ENCODE measurements at regions not wholly inside any gene's neighbourhood (a gene's known extent, or its start where the extent isn't known, plus 50 kb on each side); places are given as distances from the start of the nearest gene placed in this dataset.

DNA sequence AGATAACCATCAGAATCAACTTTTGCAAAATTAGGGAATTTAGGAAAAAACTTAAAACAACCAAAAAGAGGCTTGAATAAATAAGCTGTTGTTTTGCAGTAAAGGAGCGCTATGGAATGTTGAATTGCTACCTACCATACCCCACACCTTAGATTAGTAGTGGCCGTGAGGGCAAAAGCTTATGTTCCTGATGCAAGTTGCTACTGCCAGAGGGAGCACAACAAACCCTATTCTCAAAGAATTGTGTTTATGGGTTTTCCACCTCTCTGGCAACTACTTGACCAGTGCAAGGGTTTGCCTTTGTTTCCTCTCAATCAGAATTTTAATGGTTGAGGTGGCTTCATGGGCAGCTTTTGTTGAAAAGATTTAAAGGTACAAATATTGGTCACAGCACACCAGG lies 268.1 kb downstream of the LAS1L start:
- Histone ChIP-seq H3K27ac (ENCODE audit: low read length) (no peak overlapping the region), H3K4me3 (ENCODE audit: low read length) (no peak overlapping the region), H3K27me3 (ENCODE audit: control insufficient read depth, insufficient read depth, low read length) (no peaks in the 10 kb centered on the region), H3K9me3 (ENCODE audit: control insufficient read depth, insufficient read depth, low read length) (no peaks in the 10 kb centered on the region), H3K36me3 (ENCODE audit: control insufficient read depth, insufficient read depth, low read length) (no peaks in the 10 kb centered on the region), H3K4me1 (ENCODE audit: control insufficient read depth, insufficient read depth, low read length) (no peaks in the 10 kb centered on the region)
- WGBS (ENCODE audit: insufficient coverage) = no CpG with 5 or more reads among the region's 2 CpGs
- DNase-seq = no peak
- H3K4me3 Mint-ChIP-seq = no peak overlapping the region
- H3K36me3 Mint-ChIP-seq = no peaks in the 10 kb centered on the region
- TF ChIP-seq, protein P1, sequence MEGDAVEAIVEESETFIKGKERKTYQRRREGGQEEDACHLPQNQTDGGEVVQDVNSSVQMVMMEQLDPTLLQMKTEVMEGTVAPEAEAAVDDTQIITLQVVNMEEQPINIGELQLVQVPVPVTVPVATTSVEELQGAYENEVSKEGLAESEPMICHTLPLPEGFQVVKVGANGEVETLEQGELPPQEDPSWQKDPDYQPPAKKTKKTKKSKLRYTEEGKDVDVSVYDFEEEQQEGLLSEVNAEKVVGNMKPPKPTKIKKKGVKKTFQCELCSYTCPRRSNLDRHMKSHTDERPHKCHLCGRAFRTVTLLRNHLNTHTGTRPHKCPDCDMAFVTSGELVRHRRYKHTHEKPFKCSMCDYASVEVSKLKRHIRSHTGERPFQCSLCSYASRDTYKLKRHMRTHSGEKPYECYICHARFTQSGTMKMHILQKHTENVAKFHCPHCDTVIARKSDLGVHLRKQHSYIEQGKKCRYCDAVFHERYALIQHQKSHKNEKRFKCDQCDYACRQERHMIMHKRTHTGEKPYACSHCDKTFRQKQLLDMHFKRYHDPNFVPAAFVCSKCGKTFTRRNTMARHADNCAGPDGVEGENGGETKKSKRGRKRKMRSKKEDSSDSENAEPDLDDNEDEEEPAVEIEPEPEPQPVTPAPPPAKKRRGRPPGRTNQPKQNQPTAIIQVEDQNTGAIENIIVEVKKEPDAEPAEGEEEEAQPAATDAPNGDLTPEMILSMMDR (IDR thresholded peaks at IDR 0.05) = no peak
- peaks cover 4 to 15% of the 10 kb centered on the region in 2 donors for H3K9me3 Mint-ChIP-seq
- no peaks in the 10 kb centered on the region for H3K27me3 Mint-ChIP-seq (ENCODE audit: low read depth in 2 of 2)
- no peaks in the 10 kb centered on the region for H3K4me1 Mint-ChIP-seq
- ATAC-seq = no peak
- no peak overlapping the region for H3K27ac Mint-ChIP-seq
- intact Hi-C loops (cut with micrococcal nuclease) = no loop called here

DNA sequence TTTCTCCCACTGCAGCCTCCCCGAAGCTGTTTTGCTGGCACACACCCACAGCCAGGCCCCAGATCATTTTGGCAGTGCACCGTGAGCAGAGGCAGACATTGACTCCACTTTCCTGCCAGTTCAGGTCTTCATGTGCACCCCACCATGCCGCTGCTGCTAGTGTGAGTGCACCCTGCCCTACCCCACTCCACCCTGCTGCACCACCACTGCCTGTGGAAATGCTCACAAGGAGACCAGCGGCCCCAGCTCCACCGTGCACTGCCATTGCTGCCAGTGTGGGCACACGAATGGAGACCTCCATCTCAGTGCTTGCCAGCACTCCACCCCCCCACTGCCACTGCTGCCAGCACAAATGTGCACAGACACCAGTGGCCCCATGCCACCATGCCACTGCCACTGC lies 277.6 kb upstream of the ZC4H2 start:
- H3K4me3 Mint-ChIP-seq = no peak overlapping the region
- H3K4me3 ChIP-seq (ENCODE audit: low read length) = no peak overlapping the region
- H3K27me3 Mint-ChIP-seq (ENCODE audit: low read depth in 2 of 2) = no peaks in the 10 kb centered on the region
- no peaks in the 10 kb centered on the region for H3K36me3 ChIP-seq (ENCODE audit: control insufficient read depth, insufficient read depth, low read length)
- TF ChIP-seq, protein P1 (IDR thresholded peaks at IDR 0.05) = no peak
- no peak for ATAC-seq
- peaks cover 2 to 3% of the 10 kb centered on the region in 2 donors for H3K9me3 Mint-ChIP-seq
- no peak overlapping the region for H3K27ac ChIP-seq (ENCODE audit: low read length)
- intact Hi-C loops (cut with micrococcal nuclease) = no loop called here
- H3K9me3 ChIP-seq (ENCODE audit: control insufficient read depth, insufficient read depth, low read length) = peaks cover 4% of the 10 kb centered on the region
- no peak overlapping the region for H3K27ac Mint-ChIP-seq
- WGBS (ENCODE audit: insufficient coverage) = 89% methylated on average over 5 of the region's 6 CpGs
- H3K27me3 ChIP-seq (ENCODE audit: control insufficient read depth, insufficient read depth, low read length) = no peaks in the 10 kb centered on the region
- H3K4me1 Mint-ChIP-seq = no peaks in the 10 kb centered on the region
- no peak for DNase-seq
- H3K36me3 Mint-ChIP-seq = no peaks in the 10 kb centered on the region
- no peaks in the 10 kb centered on the region for H3K4me1 ChIP-seq (ENCODE audit: control insufficient read depth, insufficient read depth, low read length)

DNA sequence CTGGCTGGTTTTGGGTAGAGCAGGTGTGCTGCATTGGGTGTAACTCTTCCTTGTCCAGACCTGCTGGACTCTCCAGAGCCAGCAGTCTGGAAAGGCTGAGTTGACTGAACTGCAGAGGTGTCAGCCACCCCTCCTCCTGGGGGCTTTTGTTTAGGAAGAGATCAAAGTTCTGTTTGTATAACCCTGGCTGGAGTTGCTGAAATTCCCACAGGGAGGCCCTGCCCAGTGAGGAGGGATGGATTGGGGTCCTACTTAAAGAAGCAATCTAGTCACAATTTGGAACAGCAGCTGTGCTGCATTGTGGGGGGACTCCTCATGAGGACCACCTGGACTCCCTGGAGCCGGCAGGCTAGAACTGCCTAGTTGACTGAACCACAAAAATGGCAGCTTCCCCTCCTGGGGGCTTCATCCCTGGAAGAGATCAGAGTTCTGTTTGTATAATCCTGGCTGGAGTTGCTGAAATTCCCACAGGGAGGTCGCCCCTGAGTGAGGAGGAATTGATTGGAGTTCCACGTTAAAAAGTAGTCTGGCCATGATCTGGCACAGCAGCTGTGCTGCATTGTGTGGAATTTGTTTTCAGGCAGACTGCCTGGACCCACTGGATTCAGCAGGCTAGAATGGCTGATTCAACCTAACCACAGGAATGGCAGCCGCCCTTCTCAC lies 264.9 kb upstream of the ZC4H2 start:
- Mint-ChIP-seq H3K4me3 (no peak overlapping the region), H3K36me3 (peaks cover 17% of the 10 kb centered on the region), H3K27ac (no peak overlapping the region), H3K9me3 (peaks cover 5 to 10% of the 10 kb centered on the region in 2 donors), H3K4me1 (no peaks in the 10 kb centered on the region), H3K27me3 (ENCODE audit: low read depth in 2 of 2) (no peaks in the 10 kb centered on the region)
- ATAC-seq (no peak), DNase-seq (no peak)
- no peaks in the 10 kb centered on the region for H3K27me3 ChIP-seq (ENCODE audit: control insufficient read depth, insufficient read depth, low read length)
- H3K4me3 ChIP-seq (ENCODE audit: low read length) = no peak overlapping the region
- H3K9me3 ChIP-seq (ENCODE audit: control insufficient read depth, insufficient read depth, low read length) = peaks cover 11% of the 10 kb centered on the region
- intact Hi-C loops (cut with micrococcal nuclease) = no loop called here
- H3K4me1 ChIP-seq (ENCODE audit: control insufficient read depth, insufficient read depth, low read length) = no peaks in the 10 kb centered on the region
- H3K27ac ChIP-seq (ENCODE audit: low read length) = no peak overlapping the region
- TF ChIP-seq, protein P1 (IDR thresholded peaks at IDR 0.05) = no peak
- H3K36me3 ChIP-seq (ENCODE audit: control insufficient read depth, insufficient read depth, low read length) = no peaks in the 10 kb centered on the region
- whole genome bisulfite sequencing (ENCODE audit: insufficient coverage) = 83% methylated on average over 4 of the region's 4 CpGs

DNA sequence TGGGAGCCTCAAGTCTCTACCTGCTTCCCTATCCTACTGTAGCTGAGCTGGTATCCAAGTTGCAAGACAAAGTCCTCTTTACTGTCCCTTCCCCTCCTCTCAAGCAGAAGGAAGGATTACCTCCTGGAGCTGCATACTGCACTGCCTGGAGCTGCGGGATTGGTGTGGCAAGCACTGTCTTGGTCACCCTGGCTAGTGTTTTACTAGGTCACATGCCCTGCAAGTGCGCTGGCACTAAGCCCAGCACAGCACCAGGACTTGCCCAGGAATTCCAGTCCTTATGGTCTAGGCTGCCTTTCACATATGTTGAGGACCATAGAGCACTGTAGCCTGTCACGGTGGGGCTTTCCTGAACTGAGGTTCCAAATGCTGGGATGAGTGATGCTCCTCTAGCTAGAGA lies 227.3 kb upstream of the ZC4H2 start:
- intact Hi-C loops (cut with micrococcal nuclease) = no loop called here
- Mint-ChIP-seq H3K27me3 (ENCODE audit: low read depth in 2 of 2) (no peaks in the 10 kb centered on the region), H3K27ac (no peak overlapping the region), H3K36me3 (peaks cover 9% of the 10 kb centered on the region), H3K9me3 (peaks cover 2 to 4% of the 10 kb centered on the region in 2 donors), H3K4me1 (no peaks in the 10 kb centered on the region), H3K4me3 (no peak overlapping the region)
- H3K27ac ChIP-seq (ENCODE audit: low read length) = no peak overlapping the region
- no peaks in the 10 kb centered on the region for H3K36me3 ChIP-seq (ENCODE audit: control insufficient read depth, insufficient read depth, low read length)
- ATAC-seq (no peak), DNase-seq (no peak)
- WGBS (ENCODE audit: insufficient coverage) = 93% methylated on average over 3 of the region's 3 CpGs
- peaks cover 14% of the 10 kb centered on the region for H3K9me3 ChIP-seq (ENCODE audit: control insufficient read depth, insufficient read depth, low read length)
- H3K4me1 ChIP-seq (ENCODE audit: control insufficient read depth, insufficient read depth, low read length) = no peaks in the 10 kb centered on the region
- TF ChIP-seq, protein P1 (IDR thresholded peaks at IDR 0.05) = no peak
- no peaks in the 10 kb centered on the region for H3K27me3 ChIP-seq (ENCODE audit: control insufficient read depth, insufficient read depth, low read length)
- H3K4me3 ChIP-seq (ENCODE audit: low read length) = no peak overlapping the region
